ENCODE measurements at regions not wholly inside any gene's neighbourhood (a gene's known extent, or its start where the extent isn't known, plus 50 kb on each side); places are given as distances from the start of the nearest gene placed in this dataset.

- no peak for DNase-seq (ENCODE audit: low spot score)
Observed at GRCh38 chr5:6832994-6833393, 119.8 kb downstream of the TENT4A start.

DNA sequence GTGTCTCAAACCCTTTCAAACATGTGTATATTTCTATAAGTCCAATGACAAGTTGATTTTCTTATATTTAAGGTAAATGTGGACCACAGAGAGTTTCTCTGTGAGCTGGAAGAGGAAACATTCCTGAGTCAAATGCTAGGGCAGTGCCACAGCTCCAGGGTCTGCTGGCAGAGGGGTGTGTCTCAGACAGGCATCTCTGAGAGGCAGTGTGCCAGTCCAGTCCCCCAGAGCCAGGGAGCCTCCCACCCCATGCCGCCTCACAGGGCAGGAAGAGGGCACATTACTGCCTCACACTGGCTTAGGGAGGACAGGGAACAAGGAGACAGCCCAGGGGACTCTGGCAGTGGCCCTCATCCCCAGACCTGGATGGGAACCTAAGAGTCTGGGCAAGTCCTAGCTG lies 120.2 kb downstream of the TENT4A start:
- no peak for DNase-seq (ENCODE audit: low spot score)

DNA sequence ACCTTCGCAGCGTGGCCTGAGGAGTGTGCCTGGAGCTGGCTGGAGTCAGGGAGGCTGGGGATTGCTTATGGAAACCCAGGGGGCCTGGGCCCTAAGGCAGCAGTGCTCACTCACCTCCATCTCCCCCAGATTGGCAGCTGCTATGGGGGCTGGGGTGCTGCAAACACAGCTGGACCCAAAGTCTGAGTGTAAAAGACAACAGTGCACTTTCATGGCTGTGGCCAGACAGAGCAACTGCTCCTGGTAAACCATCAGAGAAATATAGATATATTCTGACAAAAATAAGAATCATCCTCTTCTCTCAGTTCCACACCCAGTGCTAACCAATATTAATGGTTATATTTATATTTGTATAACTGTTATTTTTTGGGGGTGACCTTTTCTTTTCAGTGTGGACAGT lies 123.9 kb downstream of the TENT4A start:
- DNase-seq (ENCODE audit: low spot score): no peak

GRCh38 chr5:6837519-6838110 lies 124.4 kb downstream of the TENT4A start:
- no peak for DNase-seq (ENCODE audit: low spot score)

GRCh38 chr5:6838736-6839135 lies 125.5 kb downstream of the TENT4A start:
- DNase-seq (ENCODE audit: low spot score): no peak

- no peak for DNase-seq (ENCODE audit: low spot score)
Observed at GRCh38 chr5:6840136-6840793, 127.0 kb downstream of the TENT4A start.

DNA sequence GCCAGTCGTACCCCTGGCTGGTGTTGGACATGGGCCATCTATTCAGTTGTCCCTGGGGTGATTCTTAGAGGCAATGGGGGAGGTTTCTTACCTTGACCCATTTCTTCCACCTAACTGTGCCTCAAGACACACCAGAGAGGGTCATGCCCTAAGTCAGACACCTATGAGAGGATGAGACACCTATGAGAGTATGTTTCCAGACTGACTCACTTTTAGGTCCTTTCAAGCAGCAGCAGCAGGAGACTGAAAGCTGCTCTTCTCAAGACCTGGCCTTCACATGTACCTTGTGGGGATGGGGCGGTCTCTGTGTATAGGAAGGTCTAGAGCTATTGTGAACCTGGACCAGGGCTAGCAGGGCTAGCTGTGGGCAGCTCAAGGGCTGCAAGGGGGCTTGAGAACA lies 130.1 kb downstream of the TENT4A start:
- no peak for DNase-seq (ENCODE audit: low spot score)

GRCh38 chr5:6843821-6844220 lies 130.6 kb downstream of the TENT4A start:
- no peak for DNase-seq (ENCODE audit: low spot score)

GRCh38 chr5:6845856-6846255 lies 132.6 kb downstream of the TENT4A start:
- no peak for DNase-seq (ENCODE audit: low spot score)

- DNase-seq (ENCODE audit: low spot score): no peak
Observed at GRCh38 chr5:6847870-6848269, 134.6 kb downstream of the TENT4A start.

DNA sequence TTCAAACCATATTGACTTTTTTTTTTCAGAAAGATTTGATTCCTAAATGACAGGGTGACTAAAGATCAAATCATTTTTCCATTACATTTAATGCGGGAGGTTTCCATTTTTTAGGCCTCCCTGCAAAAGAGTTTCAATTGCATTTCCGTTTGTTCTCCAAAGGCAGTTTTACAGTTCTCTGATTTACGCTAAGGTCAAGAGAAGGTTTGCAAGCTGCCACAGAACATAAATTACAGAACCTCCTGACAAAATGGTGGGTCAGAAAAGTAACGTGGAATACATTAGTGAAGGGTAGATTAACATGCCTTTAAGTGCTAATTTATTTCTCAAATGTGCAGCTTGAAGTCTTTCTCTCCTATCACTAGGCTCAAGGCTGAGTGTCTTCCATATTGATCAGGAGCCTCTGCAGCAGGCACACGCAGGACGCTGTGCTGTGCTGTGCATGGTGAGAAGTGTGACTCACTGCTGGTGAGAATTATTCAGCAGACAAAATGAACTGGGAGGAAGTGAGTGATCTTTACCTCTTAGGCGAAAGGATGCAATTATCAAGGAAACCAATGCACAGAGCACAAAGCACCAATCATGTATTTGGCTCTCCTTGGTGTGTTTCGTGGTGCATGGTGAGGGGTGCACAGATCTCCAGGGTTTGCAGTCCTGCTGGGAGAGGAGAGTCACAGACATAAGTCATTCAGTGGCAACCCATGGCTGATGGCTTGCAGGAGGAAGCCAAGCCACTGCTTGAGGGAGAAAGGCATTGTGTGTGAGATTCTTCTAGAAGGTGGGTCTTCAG lies 136.3 kb downstream of the TENT4A start:
- no peak for DNase-seq (ENCODE audit: low spot score)

DNA sequence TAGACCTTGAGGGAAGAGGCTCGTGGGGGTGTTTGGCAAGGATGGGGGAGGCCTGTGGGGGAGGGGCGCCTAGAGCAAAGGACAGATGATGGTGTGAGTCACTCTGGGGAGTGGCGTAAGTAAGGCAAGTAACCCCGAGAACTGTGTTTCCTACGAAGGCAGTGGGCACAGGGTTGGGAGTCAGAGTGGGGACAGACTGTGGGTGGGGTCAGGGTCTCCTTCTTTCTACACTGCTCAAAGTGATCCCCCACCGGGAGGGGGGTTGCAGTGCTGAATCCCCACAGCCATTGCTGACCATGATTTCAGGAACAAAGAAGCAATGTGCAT lies 136.8 kb downstream of the TENT4A start:
- no peak for DNase-seq (ENCODE audit: low spot score)

- no peak for DNase-seq (ENCODE audit: low spot score)
Observed at GRCh38 chr5:6856653-6857052, 143.4 kb downstream of the TENT4A start.

DNA sequence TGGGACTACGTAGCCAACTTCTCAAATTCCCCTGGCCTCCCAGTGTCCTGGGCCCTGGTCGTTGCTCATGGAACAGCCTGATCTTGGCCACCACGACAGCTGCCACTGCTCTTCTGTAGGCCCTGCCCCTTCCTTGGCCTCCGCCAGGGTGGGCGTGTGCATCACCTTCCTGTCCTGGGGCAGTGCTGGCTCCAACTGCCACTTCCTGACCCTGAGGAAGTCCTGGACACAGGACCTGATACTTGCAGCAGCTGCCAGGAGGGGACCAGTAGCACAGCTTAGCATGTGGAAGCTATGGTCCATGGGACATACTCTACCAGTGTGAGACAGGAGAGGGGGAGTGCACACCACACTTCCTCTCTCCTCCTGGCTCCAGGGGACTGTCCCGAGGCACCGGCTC lies 145.2 kb downstream of the TENT4A start:
- no peak for DNase-seq (ENCODE audit: low spot score)

DNA sequence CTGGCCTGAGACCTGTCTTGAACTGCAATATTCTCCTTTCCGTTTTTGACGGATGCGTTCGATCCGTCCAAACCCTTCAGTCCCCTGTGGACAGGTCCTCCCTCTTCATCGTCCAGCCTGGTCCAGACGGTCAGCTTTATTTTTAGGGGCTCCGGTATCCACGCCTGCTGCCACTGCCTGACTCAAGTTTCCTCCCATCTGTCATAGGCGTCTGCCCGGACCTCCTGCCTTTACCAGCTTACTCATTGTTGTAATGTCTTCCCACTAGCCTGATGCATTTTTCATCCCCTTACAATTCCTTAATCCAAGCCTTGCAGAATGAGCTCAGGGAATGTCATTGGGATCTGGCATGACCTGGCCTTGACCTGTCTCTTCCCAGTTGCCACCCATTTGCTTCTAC lies 145.8 kb downstream of the TENT4A start:
- DNase-seq (ENCODE audit: low spot score): no peak

- DNase-seq (ENCODE audit: low spot score): no peak
Observed at GRCh38 chr5:6859951-6860638, 146.9 kb downstream of the TENT4A start.

- no peak for DNase-seq (ENCODE audit: low spot score)
Observed at GRCh38 chr5:6861036-6861435, 147.8 kb downstream of the TENT4A start.

DNA sequence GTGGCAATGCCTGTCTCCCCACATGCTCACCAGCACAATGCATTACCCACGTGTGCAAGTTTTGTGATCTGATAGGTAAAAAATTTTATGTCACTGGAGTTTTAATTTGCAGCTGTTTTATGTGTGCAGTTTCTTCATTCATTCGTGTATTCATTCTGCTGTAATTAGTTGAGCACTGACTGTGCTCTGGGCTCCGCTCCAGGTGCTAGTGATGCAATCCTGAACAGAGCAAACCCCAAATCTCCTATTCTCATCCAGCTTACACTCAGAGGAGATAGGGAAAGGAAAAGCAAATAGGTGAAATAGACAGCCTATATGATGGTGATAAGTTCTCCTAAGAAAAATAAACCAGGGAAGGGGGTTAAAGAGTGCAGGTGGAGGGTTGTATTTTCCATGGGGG lies 148.4 kb downstream of the TENT4A start:
- DNase-seq (ENCODE audit: low spot score): no peak

- DNase-seq (ENCODE audit: low spot score): no peak
Observed at GRCh38 chr5:6862306-6862705, 149.1 kb downstream of the TENT4A start.

DNA sequence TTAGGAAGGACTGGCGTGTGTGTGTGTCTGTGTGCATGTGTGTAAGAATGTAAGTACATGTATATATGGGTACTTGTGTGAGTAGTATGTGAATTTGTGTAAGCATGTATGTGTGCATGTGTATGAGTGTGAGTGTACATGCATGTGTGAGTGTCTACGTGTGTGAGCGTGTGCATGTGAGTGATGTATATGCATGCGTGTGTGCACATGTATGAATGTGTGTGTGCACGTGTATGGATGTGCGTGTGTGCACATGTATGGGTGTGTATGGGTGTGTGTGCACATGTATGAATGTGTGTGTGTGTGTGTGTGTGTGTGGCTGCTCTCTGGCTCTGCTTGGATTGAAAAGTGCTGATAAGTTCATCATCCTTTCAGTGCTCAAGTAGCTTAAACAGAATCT lies 154.5 kb downstream of the TENT4A start:
- DNase-seq (ENCODE audit: low spot score): no peak

DNA sequence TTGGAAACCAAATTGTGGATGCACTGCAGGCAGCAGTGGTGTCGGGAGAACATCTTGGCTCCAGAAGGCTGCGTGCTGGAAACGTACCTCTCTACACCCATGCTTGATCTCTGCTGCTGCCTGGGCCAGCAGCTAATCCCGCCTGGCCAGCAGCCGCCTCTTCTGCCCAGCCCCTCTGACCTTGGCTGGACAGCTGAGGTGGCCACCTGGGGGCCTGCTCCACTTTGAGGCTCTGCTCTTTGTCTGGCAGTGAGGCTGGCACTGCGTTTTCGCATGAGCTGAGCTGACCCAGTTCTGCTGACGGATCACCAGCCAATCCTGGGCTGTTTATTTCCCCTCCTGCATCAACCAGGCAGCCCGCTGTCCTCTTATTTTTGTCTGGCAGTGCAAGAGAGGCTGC lies 154.9 kb downstream of the TENT4A start:
- no peak for DNase-seq (ENCODE audit: low spot score)

GRCh38 chr5:6868575-6869215 lies 155.5 kb downstream of the TENT4A start:
- no peak for DNase-seq (ENCODE audit: low spot score)

GRCh38 chr5:6869677-6870076 lies 156.4 kb downstream of the TENT4A start:
- no peak for DNase-seq (ENCODE audit: low spot score)

Data from CD4-positive, alpha-beta T cell treated with Interleukin-15 for 4 hours (primary cell).